ENCODE measurements at regions not wholly inside any gene's neighbourhood (a gene's known extent, or its start where the extent isn't known, plus 50 kb on each side); places are given as distances from the start of the nearest gene placed in this dataset.
A peak's percentile ranks its signal among the peaks of the same experiment; 100 is the strongest.
"Not testable (repeated sequence)": the region's sequence is repeated elsewhere in the genome, so short reads cannot be mapped to it uniquely, and the experiment has no call there.

- no peak for DNase-seq
Measured at GRCh38 chr5:125052584-125052983, 306.1 kb upstream of the ZNF608 start.

GRCh38 chr5:125053179-125053578 is 306.7 kb upstream of the ZNF608 start:
- DNase-seq = no peak

- no peak for DNase-seq
Measured at GRCh38 chr5:125054146-125054545, 307.7 kb upstream of the ZNF608 start.

- DNase-seq = peak; percentile 8 to 15
Measured at GRCh38 chr5:125056671-125057485, 310.4 kb upstream of the ZNF608 start.

GRCh38 chr5:125057912-125058826 is 311.7 kb upstream of the ZNF608 start:
- DNase-seq = no peak

GRCh38 chr5:125059255-125060002 is 313.0 kb upstream of the ZNF608 start:
- no peak for DNase-seq

- DNase-seq = no peak
Measured at GRCh38 chr5:125061726-125062125, 315.3 kb upstream of the ZNF608 start.

GRCh38 chr5:125064621-125065438 is 318.4 kb upstream of the ZNF608 start:
- no peak for DNase-seq

- no peak for DNase-seq
Measured at GRCh38 chr5:125065741-125066140, 319.3 kb upstream of the ZNF608 start.

- DNase-seq = no peak
Measured at GRCh38 chr5:125070961-125071360, 324.5 kb upstream of the ZNF608 start.

- no peak for DNase-seq
Measured at GRCh38 chr5:125073090-125073489, 326.7 kb upstream of the ZNF608 start.

- no peak for DNase-seq
Measured at GRCh38 chr5:125075567-125075966, 329.1 kb upstream of the ZNF608 start.

- not testable (repeated sequence) for DNase-seq
Measured at GRCh38 chr5:125079028-125079427, 332.6 kb upstream of the ZNF608 start.

- DNase-seq = no peak
Measured at GRCh38 chr5:125081101-125081500, 334.7 kb upstream of the ZNF608 start.

- no peak for DNase-seq
Measured at GRCh38 chr5:125083981-125084380, 337.5 kb upstream of the ZNF608 start.

- DNase-seq = no peak
Measured at GRCh38 chr5:125085797-125086505, 339.5 kb upstream of the ZNF608 start.

GRCh38 chr5:125088522-125089105 is 342.2 kb upstream of the ZNF608 start:
- no peak for DNase-seq

GRCh38 chr5:125092138-125092537 is 345.7 kb upstream of the ZNF608 start:
- not testable (repeated sequence) for DNase-seq

GRCh38 chr5:125093776-125094175 is 347.3 kb upstream of the ZNF608 start:
- no peak for DNase-seq

GRCh38 chr5:125100342-125100741 is 353.9 kb upstream of the ZNF608 start:
- no peak for DNase-seq

- DNase-seq = no peak
Measured at GRCh38 chr5:125100951-125101350, 354.5 kb upstream of the ZNF608 start.
